IPS DF 4.7 (cell line): ENCODE measurements at regions not wholly inside any gene's neighbourhood (a gene's known extent, or its start where the extent isn't known, plus 50 kb on each side); places are given as distances from the start of the nearest gene placed in this dataset.

Source experiments
- DNase-seq: peaks from one replicate; pipeline ENCODE4 v3.0.0-alpha.2; 2013; ENCODE audit warnings: low spot score; ENCODE audit errors: extremely low read depth

DNA sequence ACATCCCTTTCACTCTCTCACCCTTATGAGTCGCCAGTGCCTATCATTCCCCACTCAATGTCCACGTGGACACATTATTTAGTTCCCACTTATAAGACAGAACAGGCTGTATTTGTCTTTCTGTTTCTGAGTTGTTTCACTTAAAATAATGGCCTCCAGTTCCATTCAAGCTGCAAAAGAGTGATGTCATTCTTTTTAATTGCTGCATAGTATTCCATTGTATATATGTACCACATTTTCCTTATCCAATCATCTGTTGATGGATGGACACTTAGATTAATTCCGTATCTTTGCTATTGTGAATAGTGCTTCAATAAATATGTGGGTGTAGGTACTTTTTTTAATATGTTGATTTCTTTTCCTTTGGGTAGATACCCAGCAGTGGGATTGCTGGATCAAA, 79.1 kb downstream of the ZNF365 start:
- no peak for DNase-seq

DNA sequence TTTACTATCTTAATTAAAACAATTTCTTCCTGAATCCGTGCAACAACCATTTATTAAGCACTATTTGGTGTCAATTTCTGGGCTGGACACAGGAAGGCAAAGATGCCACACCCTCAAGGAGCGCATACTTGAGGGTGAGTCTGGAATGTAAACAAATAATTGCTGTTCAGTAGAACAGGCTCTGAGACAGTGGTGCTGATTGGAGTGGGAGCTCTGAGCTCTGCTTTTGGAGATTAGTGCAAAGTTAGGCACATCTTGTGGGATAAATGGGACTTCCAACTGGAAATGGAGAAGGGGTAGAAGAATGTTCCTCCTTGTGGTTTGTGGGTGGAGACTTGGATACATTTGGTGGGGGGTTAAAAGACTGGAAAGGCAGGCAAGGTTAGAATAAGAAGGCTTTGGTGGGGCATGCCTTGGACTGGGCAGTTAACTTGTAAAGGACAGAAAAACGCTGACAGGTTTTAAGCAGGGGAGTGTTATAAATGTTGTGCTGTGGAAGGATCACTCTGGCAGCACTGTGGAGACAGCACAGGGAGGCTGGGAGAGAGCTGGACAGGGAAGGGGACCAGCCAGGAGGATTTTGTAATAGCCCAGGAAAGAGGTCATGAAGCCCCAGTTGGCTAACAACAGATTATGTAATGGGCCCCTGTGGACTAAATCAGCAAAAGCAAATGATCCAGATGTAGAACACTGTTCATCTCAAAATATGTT, 80.7 kb downstream of the ZNF365 start:
- no peak for DNase-seq

DNA sequence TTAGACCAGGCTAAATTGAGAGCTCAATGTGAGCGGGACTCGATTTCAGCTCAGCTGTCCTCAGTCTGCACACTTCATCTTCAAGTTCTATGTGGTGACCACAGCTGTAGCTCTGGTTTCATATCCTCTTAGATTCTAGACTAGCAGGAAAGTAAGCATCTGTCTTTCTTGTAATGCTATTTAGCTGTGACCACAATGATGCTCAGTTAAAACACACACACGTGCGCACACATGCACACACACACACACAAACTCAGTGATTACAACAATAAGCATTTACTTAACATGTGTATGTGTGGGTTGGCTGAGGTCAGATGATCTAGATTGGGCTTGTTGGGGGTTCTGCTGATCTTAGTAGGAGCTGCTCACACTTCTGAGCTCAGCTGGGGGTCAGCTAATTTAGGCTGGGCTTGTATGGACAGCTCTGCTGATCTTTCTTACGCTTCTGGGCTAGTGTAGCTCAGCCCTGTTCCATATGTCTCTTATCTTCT, 82.5 kb downstream of the ZNF365 start:
- no peak for DNase-seq

- no peak for DNase-seq
Measured at GRCh38 chr10:62457196-62457595, 83.0 kb downstream of the ZNF365 start.

GRCh38 chr10:62457598-62457997, 83.4 kb downstream of the ZNF365 start:
- no peak for DNase-seq

DNA sequence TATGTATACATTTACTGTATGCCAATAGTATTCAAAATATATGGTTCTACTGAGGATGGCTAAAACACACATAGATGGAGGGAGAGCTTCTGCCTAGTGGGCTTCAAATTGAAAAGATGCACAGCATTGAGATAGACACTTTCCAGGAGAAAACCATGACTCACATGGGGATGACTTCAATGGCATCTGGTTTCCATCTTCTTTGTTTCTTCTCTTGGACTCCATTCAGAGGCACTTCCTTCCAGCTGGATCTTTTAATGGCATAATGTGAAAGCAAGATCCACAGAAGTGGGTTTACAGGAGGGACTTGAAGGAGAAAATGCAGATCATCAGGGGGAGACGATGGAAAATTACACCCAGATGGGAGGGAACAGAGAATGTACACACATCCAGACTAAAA, 84.9 kb downstream of the ZNF365 start:
- DNase-seq: no peak

GRCh38 chr10:62459500-62459899, 85.3 kb downstream of the ZNF365 start:
- DNase-seq: no peak

DNA sequence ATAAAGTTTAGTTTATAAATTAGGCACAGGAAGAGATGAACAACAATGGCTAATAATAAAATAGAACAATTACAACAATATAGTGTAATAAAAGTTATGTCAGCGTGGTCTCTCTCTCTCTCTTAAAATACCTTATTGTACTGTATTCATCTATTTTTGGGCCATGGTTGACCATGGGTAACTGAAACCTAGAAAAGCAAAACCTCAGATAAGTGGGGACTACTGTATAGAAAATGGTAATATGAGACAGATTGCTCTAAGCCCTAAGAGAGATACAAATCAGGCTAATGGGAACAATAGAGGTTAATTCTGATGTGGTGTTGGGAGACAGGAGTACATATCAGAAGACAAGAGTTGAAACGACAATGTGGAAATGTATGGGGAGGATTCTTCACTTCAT, 86.2 kb downstream of the ZNF365 start:
- DNase-seq: no peak

- DNase-seq: no peak
Measured at GRCh38 chr10:62461120-62461519, 87.0 kb downstream of the ZNF365 start.

GRCh38 chr10:62462461-62462860, 88.3 kb downstream of the ZNF365 start:
- no peak for DNase-seq

DNA sequence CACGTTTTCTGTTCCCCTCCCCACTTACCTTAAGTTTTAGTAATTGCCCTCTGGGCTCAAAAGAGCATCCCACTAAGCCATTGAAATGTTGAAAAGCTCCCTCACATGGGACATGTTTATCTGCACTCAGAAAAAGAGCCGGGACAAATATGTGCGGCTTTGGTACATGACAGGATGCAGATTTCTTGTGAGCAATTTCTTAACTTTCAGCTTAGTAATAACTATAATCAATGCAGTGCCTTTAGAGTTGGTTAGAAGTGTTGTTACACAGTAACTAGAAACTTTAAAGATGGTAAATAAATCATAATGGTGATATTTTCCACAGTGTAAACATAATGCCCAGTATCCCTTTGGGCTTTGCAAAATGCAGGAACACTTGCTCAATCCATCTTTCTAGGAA, 89.2 kb downstream of the ZNF365 start:
- DNase-seq: no peak

DNA sequence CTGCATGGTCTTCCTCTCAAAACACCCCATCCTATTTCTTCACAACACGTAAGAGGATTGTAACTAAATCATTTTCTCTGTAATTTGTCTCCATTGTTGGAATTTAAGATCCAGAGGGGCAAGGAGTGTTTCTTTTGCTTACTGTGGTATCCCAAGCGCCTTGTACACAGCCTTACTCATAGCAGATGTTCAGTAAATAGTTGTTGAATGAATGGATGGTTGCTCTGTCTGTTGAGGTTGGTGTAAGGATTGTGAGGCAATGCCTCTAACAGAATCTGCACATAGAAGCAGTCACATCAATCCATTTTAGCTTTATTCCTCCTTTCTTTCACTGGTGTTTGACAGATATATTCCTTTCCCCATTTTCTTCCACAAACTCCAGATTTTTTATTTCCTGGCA, 90.1 kb downstream of the ZNF365 start:
- no peak for DNase-seq

- DNase-seq: no peak
Measured at GRCh38 chr10:62466590-62466989, 92.4 kb downstream of the ZNF365 start.

- DNase-seq: no peak
Measured at GRCh38 chr10:62467527-62467926, 93.4 kb downstream of the ZNF365 start.

DNA sequence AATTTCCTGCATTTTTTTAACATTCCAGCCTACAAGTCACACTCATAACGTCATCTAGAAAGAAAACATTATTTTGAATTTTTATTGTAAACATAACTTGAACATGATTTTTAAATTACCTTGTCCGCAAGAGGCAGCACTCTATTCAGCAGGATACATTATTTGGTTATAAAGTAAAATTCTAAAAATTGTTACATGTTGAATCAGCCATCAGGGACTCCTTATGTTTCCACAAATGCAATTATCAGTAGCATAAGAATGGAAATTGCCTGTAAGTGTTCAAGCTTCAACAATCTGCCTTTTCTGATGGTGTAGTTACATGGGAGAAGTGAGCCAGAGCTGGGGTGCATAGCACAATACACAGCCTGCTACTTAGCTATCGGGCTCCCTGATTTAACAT, 97.5 kb downstream of the ZNF365 start:
- no peak for DNase-seq

- no peak for DNase-seq
Measured at GRCh38 chr10:62473241-62473640, 99.1 kb downstream of the ZNF365 start.

DNA sequence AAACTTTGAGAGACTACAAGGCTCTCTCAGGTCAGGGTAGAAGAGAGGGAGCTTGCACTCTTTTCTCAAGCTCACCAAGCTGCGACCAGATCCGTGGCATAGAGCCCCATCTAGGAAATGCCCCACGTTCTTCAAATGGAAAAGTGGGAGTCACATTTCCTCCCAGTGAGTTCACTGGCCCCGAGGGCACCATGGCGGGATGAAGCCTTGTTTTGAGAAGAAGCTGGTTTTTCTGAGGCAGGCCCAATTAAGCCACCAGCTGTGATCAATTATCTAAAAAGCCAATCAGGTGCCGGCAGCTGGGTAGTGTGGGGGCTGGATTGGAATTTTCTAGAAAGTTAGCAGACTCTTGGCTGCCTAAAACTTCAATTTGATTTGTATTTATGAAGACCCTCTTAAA, 101.4 kb downstream of the ZNF365 start:
- no peak for DNase-seq

- no peak for DNase-seq
Measured at GRCh38 chr10:62479523-62479922, 105.4 kb downstream of the ZNF365 start.

- DNase-seq: no peak
Measured at GRCh38 chr10:62480196-62480595, 106.0 kb downstream of the ZNF365 start.

GRCh38 chr10:62482581-62482980, 108.4 kb downstream of the ZNF365 start:
- no peak for DNase-seq

GRCh38 chr10:62491597-62491996, 117.4 kb downstream of the ZNF365 start:
- no peak for DNase-seq

DNA sequence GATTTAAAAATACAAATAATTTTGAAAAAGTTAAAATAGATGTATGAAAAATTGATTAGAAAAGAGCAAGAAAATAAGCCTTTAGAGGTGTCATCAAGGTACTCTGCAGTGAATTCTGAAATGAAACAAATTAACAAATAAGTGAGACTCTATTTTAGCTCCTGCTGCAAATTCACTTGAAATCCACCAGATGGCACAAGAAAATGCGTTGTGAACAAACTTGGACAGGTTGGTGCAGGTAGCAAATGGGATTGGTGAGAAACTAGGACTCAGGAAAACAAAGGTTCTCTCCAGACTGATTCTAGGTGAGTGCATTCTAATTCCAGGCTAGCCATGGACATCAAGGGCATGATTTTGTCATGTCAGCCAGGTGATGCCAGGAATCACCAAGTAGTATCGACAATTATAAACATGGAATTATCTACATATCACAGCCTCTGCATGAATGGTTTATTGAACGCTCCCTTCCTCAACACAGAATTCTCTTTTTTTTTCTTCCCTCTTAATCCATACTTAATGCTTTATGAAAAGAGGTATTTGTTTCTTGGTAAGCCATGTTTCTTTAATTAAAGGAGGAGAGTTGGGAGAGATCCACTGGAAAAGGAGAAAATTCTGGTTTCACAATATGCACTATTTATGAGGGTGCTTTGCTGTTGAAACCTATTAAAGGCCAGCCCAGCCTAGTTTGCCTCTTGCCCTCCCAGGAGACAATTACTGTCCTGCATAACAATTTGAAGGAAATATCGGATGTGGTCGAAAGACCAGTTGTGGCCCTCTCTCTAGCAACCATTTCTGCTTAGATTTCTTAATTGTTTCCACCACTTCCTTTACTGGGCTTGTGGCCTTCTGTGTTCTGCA, 118.1 kb downstream of the ZNF365 start:
- DNase-seq: no peak

DNA sequence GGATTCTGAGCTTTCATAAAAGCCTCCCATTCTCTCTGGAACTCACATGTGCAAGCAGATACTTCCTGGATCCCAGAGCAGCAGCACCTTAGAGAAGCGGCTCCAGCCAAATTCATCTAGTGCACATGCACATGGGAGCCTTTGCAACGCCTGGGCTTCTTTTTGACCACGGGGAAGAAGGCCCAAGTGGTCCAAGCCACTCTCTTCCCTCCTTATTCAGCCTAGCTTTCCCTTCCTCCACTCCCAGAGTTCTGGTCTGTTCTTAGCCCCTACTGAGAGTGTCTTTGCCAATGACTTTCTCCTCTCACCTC, 118.7 kb downstream of the ZNF365 start:
- no peak for DNase-seq
